HUDEP-2 (cell line): ENCODE measurements at regions not wholly inside any gene's neighbourhood (a gene's known extent, or its start where the extent isn't known, plus 50 kb on each side); places are given as distances from the start of the nearest gene placed in this dataset.

Source experiments
- DNase-seq, 76 experiments: peaks; one replicate each; lab custom pipeline; 2025; ENCODE audit not compliant: unreplicated experiment in 76 of 76; lab: John Stamatoyannopoulos, UW

GRCh38 chr18:2059336-2059735 lies 512.0 kb downstream of the METTL4 start:
- no peak for DNase-seq

- no peak for DNase-seq
Measured at GRCh38 chr18:2060086-2060485, 511.2 kb downstream of the METTL4 start.

- DNase-seq, result no peak
Measured at GRCh38 chr18:2070631-2071030, 500.7 kb downstream of the METTL4 start.

GRCh38 chr18:2075499-2075898 lies 495.8 kb downstream of the METTL4 start:
- DNase-seq, result no peak

- DNase-seq, result no peak
Measured at GRCh38 chr18:2082676-2083075, 488.6 kb downstream of the METTL4 start.

- DNase-seq, result peak in 1 of 76 experiments; percentile 13
Measured at GRCh38 chr18:2083691-2084090, 487.6 kb downstream of the METTL4 start.

GRCh38 chr18:2086439-2086838 lies 484.9 kb downstream of the METTL4 start:
- no peak for DNase-seq

- DNase-seq, result no peak
Measured at GRCh38 chr18:2087877-2088673, 483.2 kb downstream of the METTL4 start.

GRCh38 chr18:2089396-2089795 lies 481.9 kb downstream of the METTL4 start:
- no peak for DNase-seq

- no peak for DNase-seq
Measured at GRCh38 chr18:2091937-2092336, 479.4 kb downstream of the METTL4 start.

- no peak for DNase-seq
Measured at GRCh38 chr18:2096551-2096950, 474.8 kb downstream of the METTL4 start.

GRCh38 chr18:2100694-2101213 lies 470.6 kb downstream of the METTL4 start:
- no peak for DNase-seq

GRCh38 chr18:2102022-2102421 lies 469.3 kb downstream of the METTL4 start:
- DNase-seq, result no peak

DNA sequence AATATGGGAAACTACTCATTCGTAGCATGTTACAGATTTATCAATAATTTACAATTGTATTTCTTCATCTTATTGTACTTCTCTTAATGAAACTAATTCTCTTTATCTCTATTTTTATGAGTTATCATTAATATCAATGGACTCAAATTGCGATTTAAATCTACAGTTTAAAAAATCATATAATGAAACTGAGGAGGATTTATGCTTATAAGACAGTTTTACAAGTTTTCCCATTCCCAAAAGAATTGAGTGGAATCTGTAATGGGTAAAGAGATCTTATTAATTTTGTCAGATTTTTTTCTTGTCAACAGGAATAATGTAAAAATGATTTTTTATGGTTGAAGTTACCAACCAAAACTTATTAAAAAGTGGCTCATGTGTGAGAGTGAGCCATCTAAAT lies 468.0 kb downstream of the METTL4 start:
- DNase-seq, result no peak

GRCh38 chr18:2104620-2105462 lies 466.5 kb downstream of the METTL4 start:
- peak in 32 of 76 experiments; percentile 0 to 58 (median 10) for DNase-seq

- DNase-seq, result no peak
Measured at GRCh38 chr18:2108591-2108990, 462.7 kb downstream of the METTL4 start.

DNA sequence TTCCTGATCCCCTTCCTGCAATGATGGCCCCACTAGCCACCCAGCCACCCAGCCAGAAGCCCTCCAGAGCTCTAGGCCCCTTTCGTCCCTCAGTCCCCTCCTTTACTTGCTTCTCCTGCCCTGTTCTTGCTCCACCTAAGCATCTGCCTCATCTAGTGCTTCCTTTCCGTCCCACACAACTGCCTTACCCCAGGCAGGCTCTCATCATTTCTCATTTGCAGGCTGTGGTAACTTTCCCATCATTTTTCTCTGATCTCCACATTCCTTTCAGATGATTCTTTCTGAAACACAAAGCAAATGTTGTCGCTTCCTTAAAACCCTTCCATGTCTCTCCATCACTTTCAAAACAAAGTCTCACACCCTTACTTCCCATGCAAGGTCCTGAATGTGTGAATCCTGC lies 459.8 kb downstream of the METTL4 start:
- no peak for DNase-seq

GRCh38 chr18:2112435-2113045 lies 458.8 kb downstream of the METTL4 start:
- no peak for DNase-seq

- no peak for DNase-seq
Measured at GRCh38 chr18:2114289-2114688, 457.0 kb downstream of the METTL4 start.

DNA sequence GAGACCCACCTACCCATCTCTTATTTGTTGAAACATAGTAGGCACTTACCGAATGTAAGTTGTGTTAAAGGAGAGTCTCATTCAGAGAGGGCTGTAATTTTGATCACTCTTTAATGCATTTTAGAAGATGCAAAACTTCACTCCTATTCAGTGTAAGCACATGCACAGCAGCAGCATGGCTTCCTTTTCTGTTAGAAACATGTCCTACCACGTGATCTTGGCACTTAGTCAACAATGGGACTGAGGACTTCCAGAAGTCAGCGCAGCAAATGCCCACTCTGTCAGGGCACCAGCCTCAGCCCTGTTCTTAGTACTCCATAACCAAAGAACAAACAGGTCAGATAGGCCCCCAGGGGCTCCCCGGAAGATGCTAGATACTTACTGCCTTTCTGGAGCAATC lies 456.5 kb downstream of the METTL4 start:
- DNase-seq, result no peak

DNA sequence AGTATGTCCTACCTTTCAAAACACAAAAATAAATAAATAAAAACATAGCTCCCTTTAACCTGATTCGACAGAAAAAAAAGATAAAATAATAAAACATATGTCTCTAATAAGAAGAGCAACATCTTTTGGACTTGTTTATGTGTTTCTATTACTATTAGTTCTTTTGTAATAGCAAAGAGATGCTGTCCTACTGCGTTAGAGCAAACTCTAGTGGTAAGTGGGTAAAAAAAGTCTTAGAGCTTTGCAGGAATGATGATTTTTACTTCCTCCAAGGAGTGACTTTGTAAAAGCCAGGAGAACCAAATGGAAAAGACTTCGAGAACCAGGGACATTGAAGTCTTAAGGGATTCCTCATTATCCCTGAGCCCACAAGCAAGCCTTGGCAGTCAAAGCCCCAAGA lies 450.1 kb downstream of the METTL4 start:
- DNase-seq, result no peak
